ENCODE measurements at regions not wholly inside any gene's neighbourhood (a gene's known extent, or its start where the extent isn't known, plus 50 kb on each side); places are given as distances from the start of the nearest gene placed in this dataset.

GRCh38 chr6:169933251-169933821 is 181.9 kb downstream of the ERMARD start:
- 77% methylated on average over 17 of the region's 17 CpGs for WGBS
- H2BK15ac ChIP-seq (ENCODE audit: low read depth, poor library complexity, severe bottlenecking): no peak overlapping the region

GRCh38 chr6:169932491-169932890 is 181.1 kb downstream of the ERMARD start:
- H3K4me2 ChIP-seq (ENCODE audit: low read length, poor library complexity, severe bottlenecking): no peak overlapping the region
- no peak overlapping the region for H2BK120ac ChIP-seq (ENCODE audit: low read depth, low read length)
- no peak overlapping the region for H2BK5ac ChIP-seq (ENCODE audit: low read depth, low read length, poor library complexity, severe bottlenecking)
- no peak overlapping the region for H2AFZ ChIP-seq (ENCODE audit: low read depth, low read length)
- H3K23ac ChIP-seq (ENCODE audit: low read length in 2 of 2): no peak overlapping the region
- H3K36me3 ChIP-seq (ENCODE audit: control insufficient read depth in 1 of 2, insufficient read depth in 2 of 2, low read depth in 1 of 2, low read length in 2 of 2): no peaks in the 10 kb centered on the region
- DNase-seq: no peak
- no peak overlapping the region for H2AK5ac ChIP-seq (ENCODE audit: low read length, severe bottlenecking)
- no peak overlapping the region for H3K9ac ChIP-seq (ENCODE audit: low read length)
- H3K4ac ChIP-seq (ENCODE audit: low read depth in 1 of 2, low read length in 2 of 2): no peak overlapping the region
- H3K27ac ChIP-seq (ENCODE audit: low read length, poor library complexity, severe bottlenecking): no peak overlapping the region
- no peak overlapping the region for H4K8ac ChIP-seq (ENCODE audit: low read length)
- no peak overlapping the region for H2BK15ac ChIP-seq (ENCODE audit: low read depth, poor library complexity, severe bottlenecking)
- no peak overlapping the region for H3K18ac ChIP-seq (ENCODE audit: low read depth in 1 of 2, low read length in 2 of 2)
- 78% methylated on average over 19 of the region's 22 CpGs for WGBS
- H4K91ac ChIP-seq (ENCODE audit: low read length): no peak overlapping the region
- no peak overlapping the region for H3K14ac ChIP-seq (ENCODE audit: low read length in 2 of 2)
- no peak overlapping the region for H3K4me3 ChIP-seq (ENCODE audit: insufficient read depth in 1 of 2, low read depth in 1 of 2, low read length in 2 of 2)
- H2BK12ac ChIP-seq (ENCODE audit: low read length in 2 of 2): no peak overlapping the region
- peaks cover 8% of the 10 kb centered on the region for H3K9me3 ChIP-seq (ENCODE audit: control insufficient read depth, low read length)
- H3K79me1 ChIP-seq (replicated peaks; ENCODE audit: low read length, poor library complexity, severe bottlenecking): no peaks in the 10 kb centered on the region
- H3K27me3 ChIP-seq (ENCODE audit: control insufficient read depth in 1 of 2, insufficient read depth in 1 of 2, low read length in 2 of 2): peaks cover 0 to 15% of the 10 kb centered on the region in 2 experiments
- peaks cover 10% of the 10 kb centered on the region for H3K4me1 ChIP-seq (ENCODE audit: control insufficient read depth, insufficient read depth, low read depth, low read length)

More at GRCh38 chr6:169933251-169933821, 181.9 kb downstream of the ERMARD start:
- Histone ChIP-seq H3K79me1 (replicated peaks; ENCODE audit: low read length, poor library complexity, severe bottlenecking) (no peaks in the 10 kb centered on the region), H2AFZ (ENCODE audit: low read depth, low read length) (no peak overlapping the region), H3K4me3 (ENCODE audit: insufficient read depth in 1 of 2, low read depth in 1 of 2, low read length in 2 of 2) (no peak overlapping the region), H4K91ac (ENCODE audit: low read length) (no peak overlapping the region), H3K9me3 (ENCODE audit: control insufficient read depth, low read length) (peaks cover 8% of the 10 kb centered on the region), H3K4ac (ENCODE audit: low read depth in 1 of 2, low read length in 2 of 2) (no peak overlapping the region), H2AK5ac (ENCODE audit: low read length, severe bottlenecking) (no peak overlapping the region), H3K18ac (ENCODE audit: low read depth in 1 of 2, low read length in 2 of 2) (no peak overlapping the region), H2BK5ac (ENCODE audit: low read depth, low read length, poor library complexity, severe bottlenecking) (no peak overlapping the region), H3K9ac (ENCODE audit: low read length) (no peak overlapping the region), H3K27me3 (ENCODE audit: control insufficient read depth in 1 of 2, insufficient read depth in 1 of 2, low read length in 2 of 2) (peaks cover 0 to 17% of the 10 kb centered on the region in 2 experiments), H3K27ac (ENCODE audit: low read length, poor library complexity, severe bottlenecking) (no peak overlapping the region), H3K36me3 (ENCODE audit: control insufficient read depth in 1 of 2, insufficient read depth in 2 of 2, low read depth in 1 of 2, low read length in 2 of 2) (no peaks in the 10 kb centered on the region), H4K8ac (ENCODE audit: low read length) (no peak overlapping the region), H3K23ac (ENCODE audit: low read length in 2 of 2) (no peak overlapping the region), H2BK120ac (ENCODE audit: low read depth, low read length) (no peak overlapping the region), H3K4me1 (ENCODE audit: control insufficient read depth, insufficient read depth, low read depth, low read length) (peaks cover 10% of the 10 kb centered on the region), H3K14ac (ENCODE audit: low read length in 2 of 2) (no peak overlapping the region), H3K4me2 (ENCODE audit: low read length, poor library complexity, severe bottlenecking) (no peak overlapping the region), H2BK12ac (ENCODE audit: low read length in 2 of 2) (no peak overlapping the region)
- DNase-seq: no peak

GRCh38 chr6:169931261-169931660 is 179.8 kb downstream of the ERMARD start:
- WGBS: 61% methylated on average over 11 of the region's 11 CpGs
- H2AFZ ChIP-seq (ENCODE audit: low read depth, low read length): no peak overlapping the region

GRCh38 chr6:169930799-169931198 is 179.4 kb downstream of the ERMARD start:
- no peak overlapping the region for H2AFZ ChIP-seq (ENCODE audit: low read depth, low read length)
- H3K14ac ChIP-seq (ENCODE audit: low read length in 2 of 2): no peak overlapping the region
- H2BK12ac ChIP-seq (ENCODE audit: low read length in 2 of 2): no peak overlapping the region
- no peak overlapping the region for H3K23ac ChIP-seq (ENCODE audit: low read length in 2 of 2)
- no peak overlapping the region for H2AK5ac ChIP-seq (ENCODE audit: low read length, severe bottlenecking)
- H3K9ac ChIP-seq (ENCODE audit: low read length): no peak overlapping the region
- 91% methylated on average over 5 of the region's 6 CpGs for WGBS
- H3K27ac ChIP-seq (ENCODE audit: low read length, poor library complexity, severe bottlenecking): no peak overlapping the region
- no peak overlapping the region for H2BK15ac ChIP-seq (ENCODE audit: low read depth, poor library complexity, severe bottlenecking)
- no peak for DNase-seq
- H3K18ac ChIP-seq (ENCODE audit: low read depth in 1 of 2, low read length in 2 of 2): no peak overlapping the region
- no peak overlapping the region for H4K8ac ChIP-seq (ENCODE audit: low read length)
- H3K36me3 ChIP-seq (ENCODE audit: control insufficient read depth in 1 of 2, insufficient read depth in 2 of 2, low read depth in 1 of 2, low read length in 2 of 2): no peaks in the 10 kb centered on the region
- H3K4me2 ChIP-seq (ENCODE audit: low read length, poor library complexity, severe bottlenecking): no peak overlapping the region
- no peak overlapping the region for H2BK120ac ChIP-seq (ENCODE audit: low read depth, low read length)
- H3K9me3 ChIP-seq (ENCODE audit: control insufficient read depth, low read length): peaks cover 8% of the 10 kb centered on the region
- H3K27me3 ChIP-seq (ENCODE audit: control insufficient read depth in 1 of 2, insufficient read depth in 1 of 2, low read length in 2 of 2): peaks cover 0 to 8% of the 10 kb centered on the region in 2 experiments
- H3K4ac ChIP-seq (ENCODE audit: low read depth in 1 of 2, low read length in 2 of 2): no peak overlapping the region
- no peak overlapping the region for H4K91ac ChIP-seq (ENCODE audit: low read length)
- no peaks in the 10 kb centered on the region for H3K79me1 ChIP-seq (replicated peaks; ENCODE audit: low read length, poor library complexity, severe bottlenecking)
- no peak overlapping the region for H2BK5ac ChIP-seq (ENCODE audit: low read depth, low read length, poor library complexity, severe bottlenecking)
- H3K4me3 ChIP-seq (ENCODE audit: insufficient read depth in 1 of 2, low read depth in 1 of 2, low read length in 2 of 2): no peak overlapping the region
- H3K4me1 ChIP-seq (ENCODE audit: control insufficient read depth, insufficient read depth, low read depth, low read length): peaks cover 10% of the 10 kb centered on the region

More at GRCh38 chr6:169931261-169931660, 179.8 kb downstream of the ERMARD start:
- no peak overlapping the region for H2BK120ac ChIP-seq (ENCODE audit: low read depth, low read length)
- no peak overlapping the region for H3K9ac ChIP-seq (ENCODE audit: low read length)
- H3K4ac ChIP-seq (ENCODE audit: low read depth in 1 of 2, low read length in 2 of 2): no peak overlapping the region
- no peak overlapping the region for H2BK12ac ChIP-seq (ENCODE audit: low read length in 2 of 2)
- no peak overlapping the region for H4K91ac ChIP-seq (ENCODE audit: low read length)
- no peak overlapping the region for H2AK5ac ChIP-seq (ENCODE audit: low read length, severe bottlenecking)
- no peaks in the 10 kb centered on the region for H3K36me3 ChIP-seq (ENCODE audit: control insufficient read depth in 1 of 2, insufficient read depth in 2 of 2, low read depth in 1 of 2, low read length in 2 of 2)
- DNase-seq: no peak
- no peak overlapping the region for H2BK5ac ChIP-seq (ENCODE audit: low read depth, low read length, poor library complexity, severe bottlenecking)
- no peak overlapping the region for H3K23ac ChIP-seq (ENCODE audit: low read length in 2 of 2)
- no peak overlapping the region for H3K4me2 ChIP-seq (ENCODE audit: low read length, poor library complexity, severe bottlenecking)
- H2BK15ac ChIP-seq (ENCODE audit: low read depth, poor library complexity, severe bottlenecking): no peak overlapping the region
- no peak overlapping the region for H4K8ac ChIP-seq (ENCODE audit: low read length)
- H3K9me3 ChIP-seq (ENCODE audit: control insufficient read depth, low read length): peaks cover 8% of the 10 kb centered on the region
- no peak overlapping the region for H3K14ac ChIP-seq (ENCODE audit: low read length in 2 of 2)
- peaks cover 10% of the 10 kb centered on the region for H3K4me1 ChIP-seq (ENCODE audit: control insufficient read depth, insufficient read depth, low read depth, low read length)
- no peak overlapping the region for H3K27ac ChIP-seq (ENCODE audit: low read length, poor library complexity, severe bottlenecking)
- no peak overlapping the region for H3K18ac ChIP-seq (ENCODE audit: low read depth in 1 of 2, low read length in 2 of 2)
- no peaks in the 10 kb centered on the region for H3K79me1 ChIP-seq (replicated peaks; ENCODE audit: low read length, poor library complexity, severe bottlenecking)
- no peak overlapping the region for H3K4me3 ChIP-seq (ENCODE audit: insufficient read depth in 1 of 2, low read depth in 1 of 2, low read length in 2 of 2)
- H3K27me3 ChIP-seq (ENCODE audit: control insufficient read depth in 1 of 2, insufficient read depth in 1 of 2, low read length in 2 of 2): peaks cover 0 to 11% of the 10 kb centered on the region in 2 experiments

Measured in mesenchymal stem cell (in vitro differentiated cells and primary cell).